ENCODE measurements at regions not wholly inside any gene's neighbourhood (a gene's known extent, or its start where the extent isn't known, plus 50 kb on each side); places are given as distances from the start of the nearest gene placed in this dataset.

DNA sequence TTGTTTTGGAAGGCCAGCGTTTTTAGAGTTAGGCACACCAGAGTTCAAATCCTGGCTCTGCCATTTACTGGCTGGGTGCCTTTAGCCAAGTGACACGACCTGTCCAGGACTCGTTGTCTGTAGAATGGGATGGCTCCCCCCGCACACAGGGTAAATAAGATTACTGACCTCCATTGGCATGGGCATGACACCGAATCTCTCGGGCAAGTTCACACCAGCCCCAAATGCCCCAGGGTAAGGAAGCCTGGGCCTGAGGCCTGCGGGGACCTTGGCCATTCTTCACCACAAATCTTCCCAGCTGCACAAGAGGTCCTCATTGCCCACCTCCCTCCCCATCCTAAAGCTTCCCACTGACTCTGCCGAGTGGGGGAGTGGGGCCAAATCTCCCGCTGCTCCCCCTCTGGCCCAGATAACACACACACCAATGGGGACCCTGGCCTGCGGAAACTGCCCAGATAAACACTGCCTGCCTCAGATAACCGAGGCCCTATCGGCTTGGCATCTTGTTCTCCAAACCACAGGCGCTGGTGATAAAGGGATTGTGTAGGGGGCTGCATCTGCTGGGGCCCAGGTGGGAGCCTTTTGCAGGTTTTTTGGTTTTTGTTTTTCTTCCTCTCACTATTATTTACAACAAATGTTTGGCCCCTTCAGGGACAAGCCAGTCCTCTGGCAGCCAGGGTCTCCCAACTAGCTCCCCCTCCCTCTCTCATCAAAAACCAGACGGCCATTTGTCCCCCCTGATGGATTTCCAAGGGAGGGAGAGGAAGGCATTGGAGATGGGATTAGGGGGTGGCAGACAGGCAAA is 75.0 kb upstream of the LHX1 start:
- no peaks in the 10 kb centered on the region for H3K27me3 ChIP-seq (ENCODE audit: insufficient read depth)
- Mint-ChIP-seq H3K4me1 (peaks cover 20% of the 10 kb centered on the region), H3K9me3 (no peaks in the 10 kb centered on the region), H3K36me3 (ENCODE audit: low read depth) (no peaks in the 10 kb centered on the region), H3K27ac (no peak overlapping the region), H3K27me3 (ENCODE audit: insufficient read depth, low read depth, poor library complexity) (peaks cover 6% of the 10 kb centered on the region), H3K4me3 (no peak overlapping the region)
- H2AFZ ChIP-seq: no peak overlapping the region; the same call in 1 of the 2 replicates
- no peak overlapping the region for H3K4me3 ChIP-seq
- H3K4me2 ChIP-seq: no peak overlapping the region
- no peak for TF ChIP-seq ZNF114 (CRISPR knock-in tag; IDR thresholded peaks at IDR 0.05)
- no peak for TF ChIP-seq JUNB (IDR thresholded peaks at IDR 0.05; ENCODE audit: unreplicated experiment)
- TF ChIP-seq ZNF462 (CRISPR knock-in tag; IDR thresholded peaks at IDR 0.05): no peak
- no peak for TF ChIP-seq STAT1 (IDR thresholded peaks at IDR 0.05; ENCODE audit: unreplicated experiment)
- TF ChIP-seq EZH2 (IDR thresholded peaks at IDR 0.05; ENCODE audit: low read depth, unreplicated experiment): no peak
- TF ChIP-seq, protein P1, sequence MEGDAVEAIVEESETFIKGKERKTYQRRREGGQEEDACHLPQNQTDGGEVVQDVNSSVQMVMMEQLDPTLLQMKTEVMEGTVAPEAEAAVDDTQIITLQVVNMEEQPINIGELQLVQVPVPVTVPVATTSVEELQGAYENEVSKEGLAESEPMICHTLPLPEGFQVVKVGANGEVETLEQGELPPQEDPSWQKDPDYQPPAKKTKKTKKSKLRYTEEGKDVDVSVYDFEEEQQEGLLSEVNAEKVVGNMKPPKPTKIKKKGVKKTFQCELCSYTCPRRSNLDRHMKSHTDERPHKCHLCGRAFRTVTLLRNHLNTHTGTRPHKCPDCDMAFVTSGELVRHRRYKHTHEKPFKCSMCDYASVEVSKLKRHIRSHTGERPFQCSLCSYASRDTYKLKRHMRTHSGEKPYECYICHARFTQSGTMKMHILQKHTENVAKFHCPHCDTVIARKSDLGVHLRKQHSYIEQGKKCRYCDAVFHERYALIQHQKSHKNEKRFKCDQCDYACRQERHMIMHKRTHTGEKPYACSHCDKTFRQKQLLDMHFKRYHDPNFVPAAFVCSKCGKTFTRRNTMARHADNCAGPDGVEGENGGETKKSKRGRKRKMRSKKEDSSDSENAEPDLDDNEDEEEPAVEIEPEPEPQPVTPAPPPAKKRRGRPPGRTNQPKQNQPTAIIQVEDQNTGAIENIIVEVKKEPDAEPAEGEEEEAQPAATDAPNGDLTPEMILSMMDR (conservative IDR thresholded peaks at IDR 0.05; ENCODE audit: low read depth in 2 of 2): no peak
- TF ChIP-seq NANOG (IDR thresholded peaks at IDR 0.05; ENCODE audit: borderline replicate concordance): no peak
- TF ChIP-seq REST (IDR thresholded peaks at IDR 0.05; ENCODE audit: unreplicated experiment): no peak
- no peak for TF ChIP-seq EZH2phosphoT487 (IDR thresholded peaks at IDR 0.05; ENCODE audit: unreplicated experiment)
- TF ChIP-seq ZNF331 (CRISPR knock-in tag; IDR thresholded peaks at IDR 0.05; ENCODE audit: low read depth): no peak
- no peak for TF ChIP-seq ETS1 (IDR thresholded peaks at IDR 0.05)
- no peak for TF ChIP-seq CREB1 (CRISPR knock-in tag; IDR thresholded peaks at IDR 0.05; ENCODE audit: low read depth)
- no peak for TF ChIP-seq POLR2AphosphoS5 (IDR thresholded peaks at IDR 0.05; ENCODE audit: low read depth)
- no peaks in the 10 kb centered on the region for H3F3A ChIP-seq (replicated peaks; ENCODE audit: low read depth)
- no peaks in the 10 kb centered on the region for H3K4me1 ChIP-seq (ENCODE audit: insufficient read depth)
- ATAC-seq: no peak
- H3K27ac ChIP-seq (ENCODE audit: low read depth): no peak overlapping the region
- DNase-seq (ENCODE audit: low spot score): no peak
- H3K79me2 ChIP-seq (replicated peaks; ENCODE audit: insufficient read depth): no peaks in the 10 kb centered on the region
- no peaks in the 10 kb centered on the region for H4K20me1 ChIP-seq (replicated peaks; ENCODE audit: insufficient read depth)
- H3K36me3 ChIP-seq (ENCODE audit: insufficient read depth): no peaks in the 10 kb centered on the region
- H3K9me2 ChIP-seq (ENCODE audit: insufficient read depth): no peaks in the 10 kb centered on the region

Data from GM23338 (cell line).